ENCODE measurements at regions not wholly inside any gene's neighbourhood (a gene's known extent, or its start where the extent isn't known, plus 50 kb on each side); places are given as distances from the start of the nearest gene placed in this dataset.

- DNase-seq (ENCODE audit: low read depth in 2 of 2) = no peak
Observed at GRCh38 chr3:41102053-41102556, 97.2 kb upstream of the CTNNB1 start.

- DNase-seq (ENCODE audit: low read depth in 2 of 2) = no peak
Observed at GRCh38 chr3:41102750-41103149, 96.6 kb upstream of the CTNNB1 start.

DNA sequence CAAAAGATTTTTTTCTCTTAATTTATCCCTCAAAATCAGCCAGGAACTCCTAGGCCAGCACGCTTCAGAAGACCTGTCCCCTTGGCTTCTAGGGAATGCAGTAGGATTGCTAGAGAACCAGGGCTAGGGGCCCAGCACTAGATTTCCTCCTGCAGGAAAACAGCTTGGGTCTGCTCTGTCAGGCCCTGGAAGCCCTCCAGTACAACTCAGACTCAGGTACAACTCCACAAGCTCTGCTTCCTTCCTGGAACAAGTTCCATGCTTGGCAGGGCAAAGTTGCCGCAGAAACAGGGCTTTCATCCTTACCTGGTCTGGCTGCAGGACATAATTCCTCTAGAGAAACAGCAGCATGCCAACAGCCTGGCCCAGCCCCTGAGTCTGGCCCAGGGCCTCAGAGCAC, 96.1 kb upstream of the CTNNB1 start:
- no peak for DNase-seq (ENCODE audit: low read depth in 2 of 2)

- DNase-seq (ENCODE audit: low read depth in 2 of 2) = no peak
Observed at GRCh38 chr3:41104147-41104546, 95.2 kb upstream of the CTNNB1 start.

GRCh38 chr3:41106691-41107090, 92.6 kb upstream of the CTNNB1 start:
- no peak for DNase-seq (ENCODE audit: low read depth in 2 of 2)

- DNase-seq (ENCODE audit: low read depth in 2 of 2) = no peak
Observed at GRCh38 chr3:41111011-41111410, 88.3 kb upstream of the CTNNB1 start.

DNA sequence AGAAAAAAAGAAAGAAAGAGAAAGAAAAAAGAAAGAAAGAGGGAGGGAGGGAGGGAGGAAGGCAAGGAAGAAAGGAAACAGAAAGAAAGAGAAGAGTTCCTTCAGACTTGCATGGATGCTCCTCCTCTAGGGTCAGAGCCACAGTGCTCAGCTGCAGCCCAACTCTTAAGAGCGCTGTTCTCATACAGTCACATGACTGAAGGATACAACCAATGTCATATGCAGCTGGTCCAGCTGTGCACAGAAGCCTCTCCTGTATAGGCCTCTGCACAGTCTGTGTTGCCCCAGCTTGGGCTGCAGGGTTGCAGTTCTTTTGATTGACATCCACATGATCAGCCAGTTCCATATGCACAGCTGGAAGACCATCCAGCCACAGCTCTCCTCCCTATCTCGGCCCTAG, 86.8 kb upstream of the CTNNB1 start:
- no peak for DNase-seq (ENCODE audit: low read depth in 2 of 2)

- DNase-seq (ENCODE audit: low read depth in 2 of 2) = no peak
Observed at GRCh38 chr3:41115069-41115468, 84.2 kb upstream of the CTNNB1 start.

DNA sequence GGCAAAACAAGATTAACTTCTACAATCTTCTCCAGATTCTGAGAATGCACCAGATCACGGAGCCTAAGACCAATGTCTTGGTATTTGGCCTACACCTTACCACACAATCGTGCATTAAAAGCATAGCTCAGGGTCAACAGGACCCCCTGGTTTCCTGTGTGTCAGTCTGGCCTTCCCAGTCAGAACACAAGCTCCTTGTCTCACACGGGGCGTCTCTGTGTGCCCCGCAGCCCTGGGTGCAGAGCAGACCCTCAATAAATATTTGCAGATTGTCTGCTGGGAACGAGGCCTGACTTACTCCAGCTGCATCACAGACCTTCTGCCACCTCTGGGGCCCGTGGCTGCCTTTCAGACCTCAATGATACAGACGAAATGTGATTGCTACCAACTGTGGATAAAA, 82.5 kb upstream of the CTNNB1 start:
- DNase-seq (ENCODE audit: low read depth in 2 of 2) = no peak

DNA sequence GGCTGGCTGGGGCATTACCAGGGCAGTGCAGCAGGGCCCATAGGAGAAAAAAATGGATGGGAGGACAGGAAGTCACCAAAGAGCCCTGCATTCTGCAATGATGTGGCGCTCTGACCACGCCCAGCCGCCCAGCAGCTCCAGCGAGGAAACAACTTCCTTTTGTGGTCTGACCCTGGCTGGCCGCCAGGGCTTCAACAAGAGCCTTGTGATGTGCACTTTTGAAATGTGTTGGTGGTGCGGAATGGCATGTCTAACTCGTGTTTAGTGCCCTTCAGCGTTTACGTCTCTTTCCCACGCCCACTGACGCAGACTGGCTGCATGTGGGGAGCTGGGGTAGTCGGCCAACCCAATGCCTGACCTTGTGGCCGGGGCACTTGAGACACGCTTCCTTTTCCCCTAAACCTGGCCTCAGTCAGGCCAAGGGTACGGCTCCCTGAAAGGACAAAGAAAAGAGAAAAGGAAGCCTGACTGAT, 81.9 kb upstream of the CTNNB1 start:
- peak; percentile 54 to 57 for DNase-seq (ENCODE audit: low read depth in 2 of 2)

GRCh38 chr3:41118461-41119390, 80.6 kb upstream of the CTNNB1 start:
- no peak for DNase-seq (ENCODE audit: low read depth in 2 of 2)

- DNase-seq (ENCODE audit: low read depth in 2 of 2) = no peak
Observed at GRCh38 chr3:41120460-41120859, 78.8 kb upstream of the CTNNB1 start.

GRCh38 chr3:41125258-41125657, 74.0 kb upstream of the CTNNB1 start:
- no peak for DNase-seq (ENCODE audit: low read depth in 2 of 2)

- DNase-seq (ENCODE audit: low read depth in 2 of 2) = no peak
Observed at GRCh38 chr3:41126472-41126871, 72.8 kb upstream of the CTNNB1 start.

GRCh38 chr3:41126961-41127360, 72.3 kb upstream of the CTNNB1 start:
- no peak for DNase-seq (ENCODE audit: low read depth in 2 of 2)

DNA sequence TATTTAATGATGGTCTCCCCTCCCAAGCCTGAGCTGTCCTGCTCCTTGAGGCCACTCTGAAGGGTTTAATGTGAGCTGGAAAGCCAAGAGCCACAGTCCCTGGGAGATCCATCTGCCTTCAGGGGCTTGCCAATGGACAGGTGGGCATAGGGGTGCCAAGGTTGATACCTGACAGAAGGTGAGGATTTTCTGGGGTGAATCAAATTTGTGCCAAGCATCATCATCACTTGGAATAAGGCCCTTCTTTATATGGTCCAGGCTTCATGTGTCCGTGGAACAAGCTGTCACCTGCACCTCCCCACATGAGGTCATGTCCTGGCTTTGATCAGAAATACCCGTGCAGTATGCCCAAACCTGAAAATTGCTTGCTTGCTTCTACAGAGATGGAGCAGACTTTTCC, 71.9 kb upstream of the CTNNB1 start:
- no peak for DNase-seq (ENCODE audit: low read depth in 2 of 2)

- DNase-seq (ENCODE audit: low read depth in 2 of 2) = no peak
Observed at GRCh38 chr3:41129731-41130130, 69.6 kb upstream of the CTNNB1 start.

DNA sequence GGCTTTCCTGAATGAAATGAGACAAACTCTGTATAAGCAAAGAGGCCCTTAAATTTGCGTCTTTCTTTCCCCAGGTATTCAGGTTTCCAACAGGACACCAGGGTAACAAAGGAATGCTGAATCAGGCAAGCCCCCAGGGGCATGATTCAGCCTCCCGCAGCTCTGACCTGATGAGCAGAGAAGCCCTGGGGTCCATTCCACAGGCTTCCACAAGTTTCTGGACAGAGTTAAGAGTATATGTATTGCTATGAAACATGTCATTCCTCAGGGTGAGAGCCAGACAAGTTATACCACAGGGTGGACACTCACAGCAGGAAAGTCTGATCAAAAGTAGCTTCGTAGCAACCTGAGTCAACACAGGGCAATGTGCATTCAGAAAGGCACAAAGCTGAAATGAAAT, 68.1 kb upstream of the CTNNB1 start:
- no peak for DNase-seq (ENCODE audit: low read depth in 2 of 2)

DNA sequence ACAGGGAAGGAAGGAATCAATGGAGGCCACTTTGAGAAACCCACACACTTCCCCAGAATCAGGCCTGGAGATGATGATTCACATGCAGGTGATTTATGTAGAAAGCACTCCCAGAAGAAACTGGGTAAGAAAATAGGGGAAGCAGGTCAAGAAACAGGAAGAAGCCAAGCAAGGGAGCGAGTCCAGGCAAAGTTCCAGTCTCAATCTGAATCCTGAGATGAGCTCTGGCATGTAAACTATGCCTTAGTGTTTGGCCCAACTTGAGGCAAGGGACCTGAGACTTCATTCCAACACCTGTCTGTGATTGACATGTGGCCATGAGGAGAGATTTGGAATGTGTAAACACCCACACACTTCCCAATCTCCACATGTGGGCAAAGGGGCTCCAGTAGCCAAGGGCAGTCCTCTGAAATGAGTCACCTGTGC, 61.6 kb upstream of the CTNNB1 start:
- DNase-seq (ENCODE audit: low read depth in 2 of 2) = no peak

DNA sequence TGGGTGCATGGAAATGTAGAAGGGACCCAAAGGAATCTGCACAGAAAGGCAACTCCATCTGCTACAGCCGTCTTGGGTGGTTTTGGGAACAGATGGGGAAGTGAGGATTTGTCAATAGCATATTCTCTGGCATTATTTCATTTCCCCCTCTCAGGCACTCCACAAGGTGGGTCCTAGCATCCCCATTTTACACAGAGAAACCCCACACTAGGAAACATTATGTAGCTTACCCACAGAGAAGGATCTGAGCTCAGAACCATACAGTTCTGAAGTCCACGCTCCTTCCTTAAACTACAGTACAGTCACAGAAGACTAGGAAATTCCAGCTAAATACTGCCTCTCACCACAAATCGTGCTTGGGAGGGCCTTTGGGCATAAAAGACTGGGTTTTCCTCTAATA, 61.2 kb upstream of the CTNNB1 start:
- no peak for DNase-seq (ENCODE audit: low read depth in 2 of 2)

- no peak for DNase-seq (ENCODE audit: low read depth in 2 of 2)
Observed at GRCh38 chr3:41138601-41139000, 60.7 kb upstream of the CTNNB1 start.

DNA sequence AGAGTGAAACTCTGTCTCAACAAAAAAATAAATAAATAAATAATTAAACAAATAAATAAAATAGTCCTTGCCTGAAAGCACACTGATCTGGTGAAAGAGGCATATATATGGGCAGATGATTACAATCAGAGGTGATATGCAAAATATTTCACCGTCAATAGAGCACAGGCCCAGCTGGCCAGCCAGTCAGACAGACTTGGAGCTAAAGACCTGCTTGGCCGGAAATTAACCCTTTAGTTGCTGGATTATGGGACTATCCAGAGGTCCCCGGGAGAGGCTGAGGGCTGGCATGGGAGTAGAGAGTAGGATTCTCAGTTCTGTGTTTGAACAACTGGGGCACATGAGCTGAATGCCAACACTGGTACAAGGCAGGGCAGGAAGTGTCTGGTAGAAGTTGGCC, 59.1 kb upstream of the CTNNB1 start:
- DNase-seq (ENCODE audit: low read depth in 2 of 2) = no peak

GRCh38 chr3:41141433-41142167, 57.7 kb upstream of the CTNNB1 start:
- DNase-seq (ENCODE audit: low read depth in 2 of 2) = no peak
